ENCODE measurements at regions not wholly inside any gene's neighbourhood (a gene's known extent, or its start where the extent isn't known, plus 50 kb on each side); places are given as distances from the start of the nearest gene placed in this dataset.

DNA sequence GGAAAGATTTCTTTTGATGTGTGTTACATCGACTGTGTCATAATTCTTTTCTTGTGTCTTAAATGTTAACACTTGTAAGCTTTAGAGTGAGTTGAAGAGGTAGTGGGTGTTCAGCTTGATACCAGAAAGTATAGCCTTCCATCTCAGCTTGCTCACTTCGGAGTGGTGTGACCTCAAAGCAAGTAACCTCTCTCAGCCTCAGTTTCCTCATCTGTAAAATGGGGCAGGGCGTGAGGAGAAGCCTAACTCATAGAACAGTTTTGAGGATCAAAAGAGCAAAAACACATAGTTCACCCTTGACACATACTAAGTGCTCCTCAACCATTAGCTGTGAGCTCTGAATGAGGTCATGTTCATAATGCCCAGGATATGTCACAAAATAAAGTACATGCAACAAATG, 434.8 kb upstream of the PROK2 start:
- Histone ChIP-seq H3K4me1 (ENCODE audit: control insufficient read depth, insufficient read depth, low read length) (no peaks in the 10 kb centered on the region), H3K27me3 (ENCODE audit: control insufficient read depth, insufficient read depth, low read length) (no peaks in the 10 kb centered on the region), H3K4me3 (ENCODE audit: low read length) (no peak overlapping the region), H3K9me3 (ENCODE audit: control insufficient read depth, insufficient read depth, low read length) (no peaks in the 10 kb centered on the region; the same call in 1 of the 2 replicates), H3K36me3 (ENCODE audit: control insufficient read depth, insufficient read depth, low read length) (no peaks in the 10 kb centered on the region), H3K27ac (ENCODE audit: low read length) (no peak overlapping the region)
- DNase-seq (ENCODE audit: low read depth, low spot score): no peak
- WGBS (ENCODE audit: insufficient coverage, insufficient read length): no CpG with 5 or more reads among the region's 3 CpGs

DNA sequence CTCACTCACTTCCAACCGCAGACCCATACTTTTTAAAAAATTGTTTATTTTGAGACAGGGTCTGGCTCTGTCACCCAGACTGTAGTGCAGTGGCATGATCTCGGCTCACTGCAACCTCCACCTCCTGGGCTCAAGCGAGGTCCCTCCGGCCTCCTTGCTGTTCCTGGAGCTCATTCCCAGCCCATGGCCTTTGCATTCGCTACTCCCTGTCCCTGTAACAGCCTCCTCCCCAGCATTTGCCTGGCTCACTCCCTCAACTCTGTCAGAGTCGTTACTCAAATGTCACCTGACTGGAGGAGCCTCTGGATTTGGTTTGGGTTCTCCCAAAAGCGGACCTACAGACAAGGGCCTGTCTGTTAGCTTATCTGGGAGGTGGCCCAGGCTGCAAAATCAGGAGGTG, 432.6 kb upstream of the PROK2 start:
- H3K27ac ChIP-seq (ENCODE audit: low read length): no peak overlapping the region
- WGBS (ENCODE audit: insufficient coverage, insufficient read length): 100% methylated on average over 1 of the region's 7 CpGs
- no peaks in the 10 kb centered on the region for H3K27me3 ChIP-seq (ENCODE audit: control insufficient read depth, insufficient read depth, low read length)
- no peaks in the 10 kb centered on the region for H3K36me3 ChIP-seq (ENCODE audit: control insufficient read depth, insufficient read depth, low read length)
- H3K4me1 ChIP-seq (ENCODE audit: control insufficient read depth, insufficient read depth, low read length): no peaks in the 10 kb centered on the region
- no peak overlapping the region for H3K4me3 ChIP-seq (ENCODE audit: low read length)
- DNase-seq (ENCODE audit: low read depth, low spot score): no peak
- no peaks in the 10 kb centered on the region for H3K9me3 ChIP-seq (ENCODE audit: control insufficient read depth, insufficient read depth, low read length)

DNA sequence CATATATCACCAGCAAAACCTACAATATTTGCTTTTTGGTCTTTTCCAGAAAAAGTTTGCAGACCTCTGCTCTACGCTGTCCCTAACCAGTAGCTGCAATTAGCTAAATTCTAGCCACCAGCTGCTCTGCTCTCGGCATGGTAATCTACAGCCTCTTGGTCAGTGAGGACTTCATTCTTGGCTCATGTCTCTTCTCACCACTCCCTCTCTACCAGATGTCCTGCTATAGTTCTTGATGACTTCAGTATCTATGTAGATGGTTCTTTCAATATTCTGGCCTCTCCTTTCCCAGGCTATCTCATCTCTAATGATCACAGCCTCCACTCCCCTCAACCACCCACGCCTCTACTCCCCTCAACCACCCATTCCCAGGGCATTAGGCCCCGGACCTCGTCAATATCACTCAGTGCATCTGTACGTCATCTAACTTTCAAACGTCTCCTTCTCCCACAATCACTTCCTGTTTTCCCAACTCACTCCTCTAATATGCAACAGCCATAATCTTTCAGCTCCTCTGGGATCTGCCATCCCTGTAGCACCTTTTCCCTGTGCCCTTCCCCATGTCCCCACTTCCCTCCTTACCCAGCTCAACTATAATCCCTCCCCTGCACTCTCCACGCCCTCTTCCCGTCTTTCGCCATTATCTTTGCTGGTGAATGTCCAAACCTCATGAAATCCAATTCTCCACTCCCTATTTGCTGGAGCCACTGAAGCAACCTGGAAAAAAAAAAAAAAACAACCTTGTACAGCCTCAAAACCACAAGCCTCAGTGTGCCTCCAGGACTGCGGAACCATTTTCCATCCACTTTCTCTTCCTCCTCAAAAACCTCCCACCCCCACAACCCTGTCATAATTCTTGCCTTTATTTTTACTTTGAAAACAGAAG, 429.4 kb upstream of the PROK2 start:
- Histone ChIP-seq H3K4me1 (ENCODE audit: control insufficient read depth, insufficient read depth, low read length) (no peaks in the 10 kb centered on the region), H3K27me3 (ENCODE audit: control insufficient read depth, insufficient read depth, low read length) (no peaks in the 10 kb centered on the region), H3K9me3 (ENCODE audit: control insufficient read depth, insufficient read depth, low read length) (no peaks in the 10 kb centered on the region), H3K4me3 (ENCODE audit: low read length) (no peak overlapping the region), H3K36me3 (ENCODE audit: control insufficient read depth, insufficient read depth, low read length) (no peaks in the 10 kb centered on the region), H3K27ac (ENCODE audit: low read length) (no peak overlapping the region)
- WGBS (ENCODE audit: insufficient coverage, insufficient read length): 100% methylated on average over 2 of the region's 11 CpGs
- no peak for DNase-seq (ENCODE audit: low read depth, low spot score)

DNA sequence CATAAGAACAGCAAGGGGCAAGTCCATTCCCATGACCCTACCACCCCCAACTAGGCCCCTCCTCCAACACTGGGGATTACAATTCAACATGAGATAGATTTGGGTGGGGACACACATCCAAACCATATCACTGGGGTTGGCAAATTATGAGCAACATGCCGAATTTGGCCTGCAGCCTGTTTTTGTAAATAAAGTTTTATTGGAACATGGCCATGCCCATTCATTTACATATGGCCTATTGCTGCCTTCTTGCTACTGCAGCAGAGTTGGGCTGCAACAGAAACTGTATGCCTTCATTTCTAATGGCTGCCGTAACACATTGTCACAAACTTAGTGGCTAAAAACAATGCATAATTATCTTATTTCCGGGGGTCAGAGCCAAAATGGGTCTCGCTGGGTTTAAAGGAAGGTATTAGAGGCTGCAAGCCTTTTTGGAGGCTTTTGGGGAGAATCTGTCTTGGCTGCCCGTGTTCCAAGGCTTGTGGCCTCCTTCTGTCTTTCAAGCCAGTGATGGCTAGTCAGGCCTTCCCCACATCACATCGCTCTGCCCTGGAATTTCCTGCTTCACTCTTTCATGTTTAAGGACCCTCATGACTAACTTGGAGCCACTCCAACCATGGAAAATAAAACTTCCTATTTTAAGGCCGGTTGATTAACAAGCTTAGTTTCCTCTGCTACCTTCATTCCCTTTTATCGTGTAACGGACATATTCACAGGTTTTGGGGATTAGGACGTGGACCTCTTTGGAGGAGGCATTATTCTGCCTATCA, 428.5 kb upstream of the PROK2 start:
- no peak overlapping the region for H3K4me3 ChIP-seq (ENCODE audit: low read length)
- no CpG with 5 or more reads among the region's 10 CpGs for WGBS (ENCODE audit: insufficient coverage, insufficient read length)
- no peak overlapping the region for H3K27ac ChIP-seq (ENCODE audit: low read length)
- no peaks in the 10 kb centered on the region for H3K36me3 ChIP-seq (ENCODE audit: control insufficient read depth, insufficient read depth, low read length)
- DNase-seq (ENCODE audit: low read depth, low spot score): no peak
- no peaks in the 10 kb centered on the region for H3K4me1 ChIP-seq (ENCODE audit: control insufficient read depth, insufficient read depth, low read length)
- no peaks in the 10 kb centered on the region for H3K27me3 ChIP-seq (ENCODE audit: control insufficient read depth, insufficient read depth, low read length)
- no peaks in the 10 kb centered on the region for H3K9me3 ChIP-seq (ENCODE audit: control insufficient read depth, insufficient read depth, low read length)

DNA sequence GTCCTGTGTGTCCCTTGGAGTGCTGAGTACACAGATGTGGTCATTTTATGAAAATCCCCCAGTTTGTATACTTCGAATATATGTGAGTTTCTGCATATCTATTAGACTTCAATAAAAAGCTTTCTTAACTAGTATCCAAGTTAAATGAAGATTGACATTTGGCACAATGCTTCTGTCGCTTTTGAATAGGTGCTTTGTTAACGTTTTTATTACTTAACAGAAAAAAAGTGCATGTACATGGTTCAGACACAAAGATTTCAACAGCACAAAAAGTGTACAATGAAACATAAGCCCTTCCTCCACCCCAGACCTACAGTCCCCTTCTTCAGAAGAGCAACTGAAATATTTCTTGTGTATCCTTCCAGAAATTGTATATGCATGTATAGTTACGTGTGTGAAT, 427.4 kb upstream of the PROK2 start:
- Histone ChIP-seq H3K9me3 (ENCODE audit: control insufficient read depth, insufficient read depth, low read length) (no peaks in the 10 kb centered on the region), H3K27ac (ENCODE audit: low read length) (no peak overlapping the region), H3K4me1 (ENCODE audit: control insufficient read depth, insufficient read depth, low read length) (no peaks in the 10 kb centered on the region), H3K36me3 (ENCODE audit: control insufficient read depth, insufficient read depth, low read length) (no peaks in the 10 kb centered on the region), H3K27me3 (ENCODE audit: control insufficient read depth, insufficient read depth, low read length) (no peaks in the 10 kb centered on the region), H3K4me3 (ENCODE audit: low read length) (no peak overlapping the region)
- DNase-seq (ENCODE audit: low read depth, low spot score): no peak
- WGBS (ENCODE audit: insufficient coverage, insufficient read length): no CpG with 5 or more reads among the region's 4 CpGs

DNA sequence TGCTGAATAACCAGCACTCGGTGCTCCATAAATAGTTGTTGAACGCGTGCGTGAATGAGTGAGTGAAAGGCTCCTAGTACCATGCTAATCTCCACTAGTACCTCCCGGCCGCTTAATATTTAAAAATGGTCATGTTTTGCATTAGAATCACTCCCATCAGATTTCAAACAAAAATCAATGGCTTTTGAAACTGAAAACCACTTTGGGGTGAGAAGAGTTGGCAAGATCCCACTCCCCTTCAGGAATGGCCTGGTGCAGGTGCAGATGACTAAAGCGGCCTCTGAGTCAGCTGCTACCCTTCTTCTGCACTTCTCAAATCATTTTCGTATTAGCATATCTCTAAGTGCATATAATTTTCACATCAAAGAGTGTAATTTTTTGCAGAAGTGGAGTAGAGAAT, 425.3 kb upstream of the PROK2 start:
- H3K27ac ChIP-seq (ENCODE audit: low read length): no peak overlapping the region
- H3K36me3 ChIP-seq (ENCODE audit: control insufficient read depth, insufficient read depth, low read length): no peaks in the 10 kb centered on the region
- no peaks in the 10 kb centered on the region for H3K9me3 ChIP-seq (ENCODE audit: control insufficient read depth, insufficient read depth, low read length)
- no CpG with 5 or more reads among the region's 8 CpGs for WGBS (ENCODE audit: insufficient coverage, insufficient read length)
- no peak overlapping the region for H3K4me3 ChIP-seq (ENCODE audit: low read length)
- H3K4me1 ChIP-seq (ENCODE audit: control insufficient read depth, insufficient read depth, low read length): no peaks in the 10 kb centered on the region
- no peaks in the 10 kb centered on the region for H3K27me3 ChIP-seq (ENCODE audit: control insufficient read depth, insufficient read depth, low read length)
- DNase-seq (ENCODE audit: low read depth, low spot score): no peak

DNA sequence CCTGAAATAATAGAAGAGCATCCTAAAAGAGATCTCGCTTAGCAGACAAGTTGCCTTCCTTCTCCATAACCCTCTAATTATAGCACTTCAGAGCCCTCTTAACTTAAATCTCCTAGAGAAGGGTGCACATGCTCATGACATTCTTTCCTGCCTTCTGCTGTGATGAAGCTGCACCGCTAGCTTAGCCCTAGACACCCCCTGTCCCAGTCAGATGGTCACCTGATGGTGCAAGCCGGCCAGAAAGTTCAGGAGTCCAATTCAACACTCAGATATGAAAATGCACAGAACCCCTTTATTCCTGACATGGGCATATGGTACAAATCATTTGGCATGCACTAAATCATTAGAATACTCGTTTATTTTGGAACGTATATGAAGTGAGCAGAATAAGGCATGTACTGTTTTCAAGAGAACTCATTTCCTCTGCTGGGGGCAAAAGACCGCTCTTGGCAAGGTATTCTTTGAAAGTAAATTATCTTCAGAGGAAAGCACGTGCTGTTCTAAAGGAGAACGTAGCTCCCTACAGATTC, 420.4 kb upstream of the PROK2 start:
- Histone ChIP-seq H3K27me3 (ENCODE audit: control insufficient read depth, insufficient read depth, low read length) (no peaks in the 10 kb centered on the region), H3K36me3 (ENCODE audit: control insufficient read depth, insufficient read depth, low read length) (no peaks in the 10 kb centered on the region), H3K4me1 (ENCODE audit: control insufficient read depth, insufficient read depth, low read length) (no peaks in the 10 kb centered on the region; the same call in 1 of the 2 replicates), H3K4me3 (ENCODE audit: low read length) (no peak overlapping the region), H3K27ac (ENCODE audit: low read length) (no peak overlapping the region), H3K9me3 (ENCODE audit: control insufficient read depth, insufficient read depth, low read length) (no peaks in the 10 kb centered on the region)
- no CpG with 5 or more reads among the region's 8 CpGs for WGBS (ENCODE audit: insufficient coverage, insufficient read length)
- no peak for DNase-seq (ENCODE audit: low read depth, low spot score)

DNA sequence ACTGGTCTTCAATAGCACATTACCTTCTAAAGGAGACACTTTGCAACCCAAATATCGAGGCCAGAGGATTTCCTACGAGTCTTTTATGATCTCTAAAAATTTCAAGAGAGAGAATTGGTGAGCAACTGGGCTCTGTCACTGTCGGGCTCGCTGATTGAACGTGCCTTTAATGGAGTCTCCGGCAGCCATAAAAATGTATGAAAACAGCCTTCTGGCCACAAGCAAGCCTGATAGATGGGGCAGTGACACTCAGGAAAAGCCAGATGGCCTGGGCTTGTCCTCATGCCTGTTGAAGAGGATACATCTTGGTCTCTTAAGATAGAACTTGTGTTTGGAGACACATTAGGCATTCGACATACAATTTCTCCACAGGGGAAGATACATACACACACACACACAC, 419.5 kb upstream of the PROK2 start:
- H3K4me3 ChIP-seq (ENCODE audit: low read length): no peak overlapping the region
- no peak overlapping the region for H3K27ac ChIP-seq (ENCODE audit: low read length)
- H3K4me1 ChIP-seq (ENCODE audit: control insufficient read depth, insufficient read depth, low read length): no peaks in the 10 kb centered on the region; the same call in 1 of the 2 replicates
- H3K36me3 ChIP-seq (ENCODE audit: control insufficient read depth, insufficient read depth, low read length): no peaks in the 10 kb centered on the region
- WGBS (ENCODE audit: insufficient coverage, insufficient read length): no CpG with 5 or more reads among the region's 7 CpGs
- H3K9me3 ChIP-seq (ENCODE audit: control insufficient read depth, insufficient read depth, low read length): no peaks in the 10 kb centered on the region
- DNase-seq (ENCODE audit: low read depth, low spot score): no peak
- no peaks in the 10 kb centered on the region for H3K27me3 ChIP-seq (ENCODE audit: control insufficient read depth, insufficient read depth, low read length)

DNA sequence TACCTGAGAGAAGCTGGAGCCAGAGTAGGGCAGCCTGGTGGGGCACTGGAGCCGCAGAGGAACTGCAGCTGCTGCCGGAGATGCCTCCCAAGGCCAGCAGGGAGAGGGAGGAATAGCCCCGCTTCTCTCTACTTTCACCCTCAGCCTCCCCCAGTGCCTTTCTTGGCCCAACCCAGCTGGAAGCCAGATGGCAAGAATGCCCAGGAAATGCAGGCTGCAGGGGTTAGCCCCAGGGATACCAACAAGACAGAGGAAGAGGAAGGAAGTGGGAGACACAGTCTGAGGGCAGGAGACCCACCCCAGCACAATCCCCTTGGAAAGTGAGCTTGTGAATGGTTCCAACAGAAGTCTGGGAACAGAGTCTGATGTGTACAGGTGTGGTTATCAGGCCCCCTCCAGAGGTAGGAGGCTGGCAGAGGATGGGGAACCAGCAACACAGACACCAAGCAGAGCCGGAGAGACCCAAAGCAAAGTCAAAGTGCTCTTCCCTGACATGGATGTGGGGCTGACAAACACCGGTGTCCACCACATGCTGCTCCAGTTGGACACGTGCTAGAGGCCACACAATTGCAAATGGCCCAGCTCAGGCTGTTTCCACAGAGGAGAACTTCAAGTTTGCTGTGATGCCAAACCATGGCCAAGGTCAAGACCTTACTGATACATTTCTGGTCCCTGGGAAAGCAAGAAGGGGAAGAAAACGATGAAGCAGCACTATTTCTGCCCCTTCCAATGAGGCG, 418.8 kb upstream of the PROK2 start:
- Histone ChIP-seq H3K36me3 (ENCODE audit: control insufficient read depth, insufficient read depth, low read length) (no peaks in the 10 kb centered on the region), H3K4me1 (ENCODE audit: control insufficient read depth, insufficient read depth, low read length) (no peaks in the 10 kb centered on the region; the same call in 1 of the 2 replicates), H3K9me3 (ENCODE audit: control insufficient read depth, insufficient read depth, low read length) (no peaks in the 10 kb centered on the region), H3K4me3 (ENCODE audit: low read length) (no peak overlapping the region), H3K27me3 (ENCODE audit: control insufficient read depth, insufficient read depth, low read length) (no peaks in the 10 kb centered on the region), H3K27ac (ENCODE audit: low read length) (no peak overlapping the region)
- no CpG with 5 or more reads among the region's 8 CpGs for WGBS (ENCODE audit: insufficient coverage, insufficient read length)
- no peak for DNase-seq (ENCODE audit: low read depth, low spot score)

DNA sequence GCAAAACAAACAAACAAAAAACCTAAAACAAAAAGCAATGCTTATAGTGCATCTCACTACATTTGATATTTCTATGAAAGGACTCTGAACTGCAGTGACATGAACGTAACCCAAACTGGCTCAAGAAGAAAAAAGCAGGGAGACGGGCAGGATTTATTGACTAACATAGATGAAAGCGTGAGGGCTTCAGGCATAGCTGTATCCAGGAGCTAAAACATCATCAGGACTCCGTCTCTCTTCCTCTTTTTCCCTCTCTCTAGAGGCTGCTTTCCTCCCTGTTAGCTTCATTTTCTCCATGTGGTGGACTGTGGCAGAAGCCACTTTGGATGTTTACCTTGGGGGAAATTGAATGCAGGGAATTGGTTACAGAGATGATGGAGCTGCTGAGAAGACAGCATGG, 418.2 kb upstream of the PROK2 start:
- no CpG with 5 or more reads among the region's 4 CpGs for WGBS (ENCODE audit: insufficient coverage, insufficient read length)
- Histone ChIP-seq H3K27ac (ENCODE audit: low read length) (no peak overlapping the region), H3K9me3 (ENCODE audit: control insufficient read depth, insufficient read depth, low read length) (no peaks in the 10 kb centered on the region)

More for the DNA sequence above, 418.2 kb upstream of the PROK2 start:
- H3K36me3 ChIP-seq (ENCODE audit: control insufficient read depth, insufficient read depth, low read length): no peaks in the 10 kb centered on the region
- H3K27me3 ChIP-seq (ENCODE audit: control insufficient read depth, insufficient read depth, low read length): no peaks in the 10 kb centered on the region
- no peaks in the 10 kb centered on the region; the same call in 1 of the 2 replicates for H3K4me1 ChIP-seq (ENCODE audit: control insufficient read depth, insufficient read depth, low read length)
- no peak for DNase-seq (ENCODE audit: low read depth, low spot score)
- no peak overlapping the region for H3K4me3 ChIP-seq (ENCODE audit: low read length)

Measured in iPS DF 6.9 (cell line).